OCI-LY7 (cell line): ENCODE measurements at regions not wholly inside any gene's neighbourhood (a gene's known extent, or its start where the extent isn't known, plus 50 kb on each side); places are given as distances from the start of the nearest gene placed in this dataset.

Experiments used
- BruUV-seq: library from RNA; stranded (reverse); fragments of 400-500 nt; replicated peaks from 2 replicates; lab custom pipeline; 2021; lab: Mats Ljungman, UMichigan
- CTCF ChIA-PET: fragments of 300-600 bp; sonication (Branson Sonifier 250); formaldehyde crosslinking; loops from one replicate; lab custom pipeline; 2022; ENCODE audit warnings: antibody characterized with exemption; ENCODE audit not compliant: unreplicated experiment; lab: Charles Lee
- POLR2A ChIA-PET: fragments of 300-600 bp; sonication (Branson Sonifier 250); formaldehyde crosslinking; loops from one replicate; lab custom pipeline; 2022; ENCODE audit warnings: antibody characterized with exemption; lab: Charles Lee
- DNase-seq: peaks from one replicate; pipeline ENCODE4 v3.0.0-alpha.2; 2015; ENCODE audit warnings: low spot score
- H2AFZ ChIP-seq: fragments of 200-600 bp; sonication (generic), shearing (Covaris generic); 2 replicates; pipeline ENCODE4 v1.6.1; 2014; ENCODE audit warnings: mild to moderate bottlenecking, antibody characterized with exemption, low read length, moderate library complexity
- H3K27ac ChIP-seq: fragments of 200-600 bp; sonication (generic); 2 replicates; pipeline ENCODE4 v1.5.1; 2014; ENCODE audit warnings: mixed run types, low read depth, mild to moderate bottlenecking, moderate library complexity, low read length, inconsistent platforms; ENCODE audit not compliant: poor library complexity, severe bottlenecking
- H3K36me3 ChIP-seq: fragments of 200-600 bp; sonication (generic); 2 replicates; pipeline ENCODE4 v1.6.1; 2014; ENCODE audit warnings: mild to moderate bottlenecking, antibody characterized with exemption, low read length, moderate library complexity, mixed read lengths; ENCODE audit not compliant: insufficient read depth
- H3K4me1 ChIP-seq: fragments of 200-600 bp; sonication (generic); 2 replicates; pipeline ENCODE4 v1.5.1; 2014; ENCODE audit warnings: mild to moderate bottlenecking, low read length; ENCODE audit not compliant: insufficient read depth, poor library complexity, severe bottlenecking
- H3K4me2 ChIP-seq: fragments of 200-600 bp; sonication (generic); 2 replicates; pipeline ENCODE4 v1.6.1; 2014; ENCODE audit warnings: mild to moderate bottlenecking, low read length
- H3K4me3 ChIP-seq: fragments of 200-600 bp; sonication (generic); 2 replicates; pipeline ENCODE4 v1.5.1; 2014; ENCODE audit warnings: mild to moderate bottlenecking, low read depth, low read length; ENCODE audit not compliant: poor library complexity, severe bottlenecking
- H3K79me2 ChIP-seq: fragments of 200-600 bp; sonication (generic); 2 replicates; pipeline ENCODE4 v1.6.1; 2016; ENCODE audit warnings: low read depth, mild to moderate bottlenecking, low read length, moderate library complexity, mixed read lengths; ENCODE audit not compliant: insufficient read depth
- H3K9me2 ChIP-seq: fragments of 200-600 bp; sonication (generic); 2 replicates; pipeline ENCODE4 v1.6.1; 2016; ENCODE audit warnings: mild to moderate bottlenecking, low read length, mixed read lengths; ENCODE audit not compliant: insufficient read depth
- H3K9me3 ChIP-seq: fragments of 200-600 bp; sonication (generic); 2 replicates; pipeline ENCODE4 v1.6.1; 2014; ENCODE audit warnings: mild to moderate bottlenecking, mixed run types, low read length, mixed read lengths
- H4K20me1 ChIP-seq: fragments of 200-600 bp; sonication (generic); 2 replicates; pipeline ENCODE4 v1.6.1; 2014; ENCODE audit warnings: mild to moderate bottlenecking, antibody characterized with exemption, low read length, moderate library complexity, mixed read lengths; ENCODE audit not compliant: insufficient read depth
- CTCF ChIP-seq: fragments of 200-600 bp; sonication (generic); conservative IDR thresholded peaks from 2 replicates; pipeline ENCODE4 v1.5.1; 2014; ENCODE audit warnings: mild to moderate bottlenecking, antibody characterized with exemption, low read length, moderate library complexity, mixed read lengths
- EZH2phosphoT487 ChIP-seq: fragments of 200-600 bp; sonication (generic); IDR thresholded peaks from 2 replicates; pipeline ENCODE4 v1.6.1; 2018; ENCODE audit warnings: low read depth, borderline replicate concordance, mild to moderate bottlenecking, mixed run types, antibody characterized with exemption, low read length, moderate library complexity, mixed read lengths
- intact Hi-C: fragments of 100-400 bp; cut with micrococcal nuclease; formaldehyde crosslinking; loops from one replicate; pipeline ENCODE4 v1.10.0; 2022; ENCODE audit not compliant: unreplicated experiment

- no peaks in the 10 kb centered on the region for H4K20me1 ChIP-seq
- DNase-seq = no peak
- H3K27ac ChIP-seq = no peak overlapping the region
- H3K36me3 ChIP-seq = no peaks in the 10 kb centered on the region
- intact Hi-C loops = loop anchor here (5.0 kb wide), 1 partner anchor 107 kb away; no protein-coding TSS in a partner anchor
- no peak overlapping the region for H2AFZ ChIP-seq
- no peaks in the 10 kb centered on the region for H3K4me1 ChIP-seq
- BruUV-seq = no TSS peak
- H3K9me2 ChIP-seq = no peaks in the 10 kb centered on the region
- POLR2A ChIA-PET = no interaction called here
- H3K79me2 ChIP-seq = no peaks in the 10 kb centered on the region
- no peak overlapping the region for H3K4me2 ChIP-seq
- CTCF ChIA-PET = no interaction called here
- no peaks in the 10 kb centered on the region for H3K9me3 ChIP-seq
- H3K4me3 ChIP-seq = no peak overlapping the region
- TF ChIP-seq CTCF (no peak), EZH2phosphoT487 (no peak)
These were observed 71.4 kb upstream of the SYN3 start for GRCh38 chr22:33129621-33130020.

DNA sequence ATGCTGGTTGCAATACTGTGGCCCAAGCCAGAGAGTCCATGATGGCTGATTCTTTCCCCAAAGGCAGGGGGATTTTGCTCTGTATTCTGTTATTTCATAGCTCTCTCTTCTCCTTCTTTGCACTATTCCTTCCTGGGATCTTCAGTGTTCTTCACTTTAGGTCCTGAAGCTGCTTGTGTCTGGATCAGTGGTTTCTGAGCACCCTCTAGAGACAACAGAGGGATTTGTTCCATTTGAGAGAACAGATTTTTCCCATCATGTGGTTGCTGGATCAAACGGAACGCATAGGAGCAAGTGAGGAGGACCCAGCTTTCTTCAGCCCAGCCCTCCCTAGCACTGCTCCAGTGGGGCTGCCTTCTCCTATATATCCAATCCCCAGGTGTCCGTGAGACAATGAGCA lies 68.7 kb upstream of the SYN3 start:
- CTCF ChIA-PET = interaction anchor here (0.6 to 1.1 kb wide), 2 partner anchors 14 to 109 kb away, joined by 3 to 4 read pairs; no protein-coding TSS in a partner anchor

More for the DNA sequence above, 68.7 kb upstream of the SYN3 start:
- H3K79me2 ChIP-seq = no peaks in the 10 kb centered on the region
- POLR2A ChIA-PET = no interaction called here
- no peak overlapping the region for H2AFZ ChIP-seq
- no peak overlapping the region for H3K4me3 ChIP-seq
- no TSS peak for BruUV-seq
- H4K20me1 ChIP-seq = no peaks in the 10 kb centered on the region
- H3K9me3 ChIP-seq = no peaks in the 10 kb centered on the region; the same call in 1 of the 2 replicates
- H3K9me2 ChIP-seq = no peaks in the 10 kb centered on the region
- no peaks in the 10 kb centered on the region for H3K36me3 ChIP-seq
- H3K27ac ChIP-seq = no peak overlapping the region
- H3K4me1 ChIP-seq = no peaks in the 10 kb centered on the region
- no peak overlapping the region for H3K4me2 ChIP-seq
- DNase-seq = peak; percentile 24
- TF ChIP-seq CTCF (peak; percentile 68), EZH2phosphoT487 (no peak)
- intact Hi-C loops = loop anchor here (5.0 kb wide), 1 partner anchor 105 kb away; no protein-coding TSS in a partner anchor
